GM23338 (cell line): ENCODE measurements at regions not wholly inside any gene's neighbourhood (a gene's known extent, or its start where the extent isn't known, plus 50 kb on each side); places are given as distances from the start of the nearest gene placed in this dataset.

Experiments used
- ATAC-seq: fragments of 200-7000 bp; cut with Tn5 transposase; 3 replicates; pipeline ENCODE4 v1.9.1; 2020
- DNase-seq: peaks from one replicate; pipeline ENCODE4 v3.0.0-alpha.2; 2015; ENCODE audit warnings: low spot score
- H2AFZ ChIP-seq: fragments of 200-600 bp; sonication (generic); 2 replicates; pipeline ENCODE4 v1.8.0; 2016; ENCODE audit warnings: antibody characterized with exemption, mild to moderate bottlenecking, moderate library complexity
- H3F3A ChIP-seq: fragments of 200-600 bp; sonication (generic); replicated peaks from 2 replicates; pipeline ENCODE4 v1.8.0; 2017; ENCODE audit warnings: antibody characterized with exemption, mixed run types, low read depth
- H3K27ac ChIP-seq: fragments of 200-600 bp; sonication (generic); 2 replicates; pipeline ENCODE4 v1.6.1; 2016; ENCODE audit warnings: low read depth
- H3K27me3 ChIP-seq: fragments of 200-600 bp; sonication (generic); 2 replicates; pipeline ENCODE4 v1.8.0; 2016; ENCODE audit warnings: mild to moderate bottlenecking, mixed run types, moderate library complexity; ENCODE audit not compliant: insufficient read depth
- H3K36me3 ChIP-seq: fragments of 200-600 bp; sonication (generic); 2 replicates; pipeline ENCODE4 v1.8.0; 2016; ENCODE audit warnings: mild to moderate bottlenecking; ENCODE audit not compliant: insufficient read depth
- H3K4me1 ChIP-seq: fragments of 200-600 bp; sonication (generic); 2 replicates; pipeline ENCODE4 v1.8.0; 2016; ENCODE audit warnings: mild to moderate bottlenecking, moderate library complexity; ENCODE audit not compliant: insufficient read depth
- H3K4me2 ChIP-seq: fragments of 200-600 bp; sonication (generic); 2 replicates; pipeline ENCODE4 v1.7.1; 2017; ENCODE audit warnings: mixed run types
- H3K4me3 ChIP-seq: fragments of 200-600 bp; sonication (generic); 2 replicates; pipeline ENCODE4 v1.6.1; 2016; ENCODE audit warnings: mixed run types
- H3K79me2 ChIP-seq: fragments of 200-600 bp; sonication (generic); replicated peaks from 2 replicates; pipeline ENCODE4 v1.8.0; 2017; ENCODE audit warnings: mild to moderate bottlenecking; ENCODE audit not compliant: insufficient read depth
- H3K9me2 ChIP-seq: fragments of 200-600 bp; sonication (generic); 2 replicates; pipeline ENCODE4 v1.8.0; 2017; ENCODE audit not compliant: insufficient read depth
- H4K20me1 ChIP-seq: fragments of 200-600 bp; sonication (generic); replicated peaks from 2 replicates; pipeline ENCODE4 v1.8.0; 2017; ENCODE audit warnings: mild to moderate bottlenecking; ENCODE audit not compliant: insufficient read depth
- H3K27ac Mint-ChIP-seq: 2 replicates; pipeline ENCODE4 v1.8.0; 2020; ENCODE audit warnings: inconsistent platforms, mild to moderate bottlenecking, moderate library complexity, mixed read lengths
- H3K27me3 Mint-ChIP-seq: 3 replicates; pipeline ENCODE4 v1.8.0; 2022; ENCODE audit warnings: low read depth, mild to moderate bottlenecking, moderate library complexity, mixed read lengths, inconsistent platforms; ENCODE audit not compliant: insufficient read depth, poor library complexity
- H3K36me3 Mint-ChIP-seq: 3 replicates; pipeline ENCODE4 v1.8.0; 2021; ENCODE audit warnings: low read depth, mild to moderate bottlenecking, inconsistent platforms, moderate library complexity, mixed read lengths
- H3K4me1 Mint-ChIP-seq: 3 replicates; pipeline ENCODE4 v1.8.0; 2020; ENCODE audit warnings: mild to moderate bottlenecking, inconsistent platforms, mixed read lengths
- H3K4me3 Mint-ChIP-seq: 3 replicates; pipeline ENCODE4 v1.8.0; 2021; ENCODE audit warnings: moderate library complexity, mild to moderate bottlenecking, inconsistent platforms, mixed read lengths
- H3K9me3 Mint-ChIP-seq: 3 replicates; pipeline ENCODE4 v1.8.0; 2020; ENCODE audit warnings: moderate library complexity, mild to moderate bottlenecking, inconsistent platforms, mixed read lengths
- CREB1 ChIP-seq: fragments of 250-450 bp; sonication (Bioruptor Pico); IDR thresholded peaks from 2 replicates; pipeline ENCODE4 v1.5.0; 2020; ENCODE audit warnings: low read depth, mild to moderate bottlenecking, moderate library complexity
- CTCF ChIP-seq, 2 experiments: fragments of 200-600 bp in 1 of 2; sonication (generic) in 1 of 2; conservative IDR thresholded peaks; 2 replicates each; pipeline versions ENCODE4 v1.5.1 to v1.6.1; 2016 to 2017; ENCODE audit warnings: antibody characterized with exemption in 2 of 2, low read depth in 2 of 2, mild to moderate bottlenecking in 2 of 2, moderate library complexity in 1 of 2
- EZH2 ChIP-seq: fragments of 200-600 bp; sonication (generic); IDR thresholded peaks from one replicate; pipeline ENCODE4 v1.8.0; 2017; ENCODE audit warnings: antibody characterized with exemption, mild to moderate bottlenecking, low read depth; ENCODE audit not compliant: unreplicated experiment
- EZH2phosphoT487 ChIP-seq: fragments of 200-600 bp; sonication (generic); IDR thresholded peaks from one replicate; pipeline ENCODE4 v1.8.1; 2018; ENCODE audit warnings: antibody characterized with exemption; ENCODE audit not compliant: unreplicated experiment
- JUNB ChIP-seq: IDR thresholded peaks from one replicate; pipeline ENCODE4 v1.6.1; 2016; ENCODE audit warnings: antibody characterized with exemption; ENCODE audit not compliant: unreplicated experiment
- NANOG ChIP-seq: IDR thresholded peaks from 2 replicates; pipeline ENCODE4 v1.6.1; 2016; ENCODE audit warnings: antibody characterized with exemption, borderline replicate concordance
- POLR2AphosphoS5 ChIP-seq: IDR thresholded peaks from 2 replicates; pipeline ENCODE4 v1.6.1; 2016; ENCODE audit warnings: antibody characterized with exemption, low read depth
- STAT1 ChIP-seq: IDR thresholded peaks from one replicate; pipeline ENCODE4 v1.6.1; 2016; ENCODE audit warnings: antibody characterized with exemption; ENCODE audit not compliant: unreplicated experiment
- ZNF114 ChIP-seq: fragments of 250-450 bp; sonication (Bioruptor Pico); IDR thresholded peaks from 2 replicates; pipeline ENCODE4 v1.5.0; 2020; ENCODE audit warnings: mild to moderate bottlenecking, moderate library complexity
- ZNF331 ChIP-seq: fragments of 250-450 bp; sonication (Bioruptor Pico); IDR thresholded peaks from 2 replicates; pipeline ENCODE4 v1.5.0; 2020; ENCODE audit warnings: low read depth, mild to moderate bottlenecking, moderate library complexity
- TF ChIP-seq, protein P1 (sequence below): fragments of 250-450 bp; sonication (Bioruptor Pico); IDR thresholded peaks from 2 replicates; pipeline ENCODE4 v1.5.0; 2020; ENCODE audit warnings: mild to moderate bottlenecking, moderate library complexity
- TF ChIP-seq, protein P2 (sequence below): IDR thresholded peaks from 2 replicates; pipeline ENCODE4 v1.6.1; 2016; ENCODE audit warnings: antibody characterized with exemption

- TF ChIP-seq, protein P1, sequence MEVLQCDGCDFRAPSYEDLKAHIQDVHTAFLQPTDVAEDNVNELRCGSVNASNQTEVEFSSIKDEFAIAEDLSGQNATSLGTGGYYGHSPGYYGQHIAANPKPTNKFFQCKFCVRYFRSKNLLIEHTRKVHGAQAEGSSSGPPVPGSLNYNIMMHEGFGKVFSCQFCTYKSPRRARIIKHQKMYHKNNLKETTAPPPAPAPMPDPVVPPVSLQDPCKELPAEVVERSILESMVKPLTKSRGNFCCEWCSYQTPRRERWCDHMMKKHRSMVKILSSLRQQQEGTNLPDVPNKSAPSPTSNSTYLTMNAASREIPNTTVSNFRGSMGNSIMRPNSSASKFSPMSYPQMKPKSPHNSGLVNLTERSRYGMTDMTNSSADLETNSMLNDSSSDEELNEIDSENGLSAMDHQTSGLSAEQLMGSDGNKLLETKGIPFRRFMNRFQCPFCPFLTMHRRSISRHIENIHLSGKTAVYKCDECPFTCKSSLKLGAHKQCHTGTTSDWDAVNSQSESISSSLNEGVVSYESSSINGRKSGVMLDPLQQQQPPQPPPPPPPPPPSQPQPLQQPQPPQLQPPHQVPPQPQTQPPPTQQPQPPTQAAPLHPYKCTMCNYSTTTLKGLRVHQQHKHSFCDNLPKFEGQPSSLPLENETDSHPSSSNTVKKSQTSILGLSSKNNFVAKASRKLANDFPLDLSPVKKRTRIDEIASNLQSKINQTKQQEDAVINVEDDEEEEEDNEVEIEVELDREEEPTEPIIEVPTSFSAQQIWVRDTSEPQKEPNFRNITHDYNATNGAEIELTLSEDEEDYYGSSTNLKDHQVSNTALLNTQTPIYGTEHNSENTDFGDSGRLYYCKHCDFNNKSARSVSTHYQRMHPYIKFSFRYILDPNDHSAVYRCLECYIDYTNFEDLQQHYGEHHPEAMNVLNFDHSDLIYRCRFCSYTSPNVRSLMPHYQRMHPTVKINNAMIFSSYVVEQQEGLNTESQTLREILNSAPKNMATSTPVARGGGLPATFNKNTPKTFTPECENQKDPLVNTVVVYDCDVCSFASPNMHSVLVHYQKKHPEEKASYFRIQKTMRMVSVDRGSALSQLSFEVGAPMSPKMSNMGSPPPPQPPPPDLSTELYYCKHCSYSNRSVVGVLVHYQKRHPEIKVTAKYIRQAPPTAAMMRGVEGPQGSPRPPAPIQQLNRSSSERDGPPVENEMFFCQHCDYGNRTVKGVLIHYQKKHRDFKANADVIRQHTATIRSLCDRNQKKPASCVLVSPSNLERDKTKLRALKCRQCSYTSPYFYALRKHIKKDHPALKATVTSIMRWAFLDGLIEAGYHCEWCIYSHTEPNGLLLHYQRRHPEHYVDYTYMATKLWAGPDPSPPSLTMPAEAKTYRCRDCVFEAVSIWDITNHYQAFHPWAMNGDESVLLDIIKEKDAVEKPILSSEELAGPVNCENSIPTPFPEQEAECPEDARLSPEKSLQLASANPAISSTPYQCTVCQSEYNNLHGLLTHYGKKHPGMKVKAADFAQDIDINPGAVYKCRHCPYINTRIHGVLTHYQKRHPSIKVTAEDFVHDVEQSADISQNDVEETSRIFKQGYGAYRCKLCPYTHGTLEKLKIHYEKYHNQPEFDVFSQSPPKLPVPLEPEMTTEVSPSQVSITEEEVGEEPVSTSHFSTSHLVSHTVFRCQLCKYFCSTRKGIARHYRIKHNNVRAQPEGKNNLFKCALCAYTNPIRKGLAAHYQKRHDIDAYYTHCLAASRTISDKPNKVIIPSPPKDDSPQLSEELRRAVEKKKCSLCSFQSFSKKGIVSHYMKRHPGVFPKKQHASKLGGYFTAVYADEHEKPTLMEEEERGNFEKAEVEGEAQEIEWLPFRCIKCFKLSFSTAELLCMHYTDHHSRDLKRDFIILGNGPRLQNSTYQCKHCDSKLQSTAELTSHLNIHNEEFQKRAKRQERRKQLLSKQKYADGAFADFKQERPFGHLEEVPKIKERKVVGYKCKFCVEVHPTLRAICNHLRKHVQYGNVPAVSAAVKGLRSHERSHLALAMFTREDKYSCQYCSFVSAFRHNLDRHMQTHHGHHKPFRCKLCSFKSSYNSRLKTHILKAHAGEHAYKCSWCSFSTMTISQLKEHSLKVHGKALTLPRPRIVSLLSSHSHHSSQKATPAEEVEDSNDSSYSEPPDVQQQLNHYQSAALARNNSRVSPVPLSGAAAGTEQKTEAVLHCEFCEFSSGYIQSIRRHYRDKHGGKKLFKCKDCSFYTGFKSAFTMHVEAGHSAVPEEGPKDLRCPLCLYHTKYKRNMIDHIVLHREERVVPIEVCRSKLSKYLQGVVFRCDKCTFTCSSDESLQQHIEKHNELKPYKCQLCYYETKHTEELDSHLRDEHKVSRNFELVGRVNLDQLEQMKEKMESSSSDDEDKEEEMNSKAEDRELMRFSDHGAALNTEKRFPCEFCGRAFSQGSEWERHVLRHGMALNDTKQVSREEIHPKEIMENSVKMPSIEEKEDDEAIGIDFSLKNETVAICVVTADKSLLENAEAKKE (CRISPR knock-in tag), result no peak
- TF ChIP-seq ZNF114 (no peak), ZNF331 (CRISPR knock-in tag) (no peak), CTCF (conservative IDR thresholded peaks at IDR 0.05; ENCODE audit: low read depth in 2 of 2) (no peak)
These were observed 89.6 kb upstream of the KCTD1 start (continued) for GRCh38 chr18:26637983-26638382.

DNA sequence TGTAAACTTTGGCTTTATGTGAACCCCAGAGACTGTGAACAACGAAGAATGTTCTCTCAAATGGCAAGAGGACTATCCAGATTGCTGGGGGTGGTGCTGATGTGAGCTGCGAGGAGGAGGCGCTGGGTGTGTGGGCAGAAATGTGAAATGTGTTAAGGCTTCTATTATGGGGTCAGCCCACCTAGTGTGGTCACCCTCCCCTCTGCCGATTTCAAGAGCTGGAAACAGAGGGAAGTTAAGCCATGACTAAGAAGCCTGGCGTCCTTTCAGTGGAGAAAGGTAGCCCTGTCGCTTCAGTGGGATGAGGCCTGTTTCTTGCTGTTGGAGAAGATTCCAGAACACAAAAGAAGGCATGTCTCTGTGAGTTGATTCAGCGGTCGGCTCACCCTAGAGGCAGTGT is 89.0 kb upstream of the KCTD1 start:
- Histone ChIP-seq H3K4me1 (no peaks in the 10 kb centered on the region), H3K4me3 (no peak overlapping the region), H3K9me2 (no peaks in the 10 kb centered on the region), H3K79me2 (no peaks in the 10 kb centered on the region), H3F3A (no peaks in the 10 kb centered on the region), H3K4me2 (no peak overlapping the region), H3K27ac (no peak overlapping the region), H4K20me1 (no peaks in the 10 kb centered on the region; the same call in 1 of the 2 replicates), H2AFZ (0 out of 2 replicates have a peak overlapping the region, but pooled peaks have one; percentile 14), H3K36me3 (no peaks in the 10 kb centered on the region), H3K27me3 (no peaks in the 10 kb centered on the region)
- peaks cover 1% of the 10 kb centered on the region for H3K27me3 Mint-ChIP-seq
- no peaks in the 10 kb centered on the region for H3K36me3 Mint-ChIP-seq
- peak; percentile 21 for DNase-seq
- no peak overlapping the region for H3K27ac Mint-ChIP-seq
- ATAC-seq, result no peak; the same call in 1 of the 3 replicates
- no peaks in the 10 kb centered on the region for H3K9me3 Mint-ChIP-seq
- H3K4me1 Mint-ChIP-seq, result no peaks in the 10 kb centered on the region
- H3K4me3 Mint-ChIP-seq, result no peak overlapping the region
- TF ChIP-seq STAT1 (no peak), EZH2phosphoT487 (no peak), EZH2 (no peak), POLR2AphosphoS5 (no peak), NANOG (no peak), ZNF331 (CRISPR knock-in tag) (no peak), CTCF (conservative IDR thresholded peaks at IDR 0.05; ENCODE audit: low read depth in 2 of 2) (no peak), JUNB (no peak), CREB1 (CRISPR knock-in tag) (no peak), ZNF114 (no peak)
- TF ChIP-seq, protein P2, sequence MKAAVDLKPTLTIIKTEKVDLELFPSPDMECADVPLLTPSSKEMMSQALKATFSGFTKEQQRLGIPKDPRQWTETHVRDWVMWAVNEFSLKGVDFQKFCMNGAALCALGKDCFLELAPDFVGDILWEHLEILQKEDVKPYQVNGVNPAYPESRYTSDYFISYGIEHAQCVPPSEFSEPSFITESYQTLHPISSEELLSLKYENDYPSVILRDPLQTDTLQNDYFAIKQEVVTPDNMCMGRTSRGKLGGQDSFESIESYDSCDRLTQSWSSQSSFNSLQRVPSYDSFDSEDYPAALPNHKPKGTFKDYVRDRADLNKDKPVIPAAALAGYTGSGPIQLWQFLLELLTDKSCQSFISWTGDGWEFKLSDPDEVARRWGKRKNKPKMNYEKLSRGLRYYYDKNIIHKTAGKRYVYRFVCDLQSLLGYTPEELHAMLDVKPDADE, result no peak
